Cardiac septum (tissue), 1 donor: ENCODE measurements at regions not wholly inside any gene's neighbourhood (a gene's known extent, or its start where the extent isn't known, plus 50 kb on each side); places are given as distances from the start of the nearest gene placed in this dataset.

Experiments used
- DNase-seq: peaks from one replicate; pipeline ENCODE4 v3.0.0-alpha.2; 2020; ENCODE audit warnings: low spot score
- intact Hi-C: fragments of 100-400 bp; cut with DNase I; formaldehyde crosslinking; loops from one replicate; pipeline ENCODE4 v1.14.0; 2022
- donor health status: DM: no; HTN: no; CAD: no.

GRCh38 chr3:76811418-76811817, 228.5 kb upstream of the ROBO2 start:
- DNase-seq = no peak
- intact Hi-C loops = no loop called here

GRCh38 chr3:76812649-76813242, 227.2 kb upstream of the ROBO2 start:
- no peak for DNase-seq
- intact Hi-C loops = no loop called here

DNA sequence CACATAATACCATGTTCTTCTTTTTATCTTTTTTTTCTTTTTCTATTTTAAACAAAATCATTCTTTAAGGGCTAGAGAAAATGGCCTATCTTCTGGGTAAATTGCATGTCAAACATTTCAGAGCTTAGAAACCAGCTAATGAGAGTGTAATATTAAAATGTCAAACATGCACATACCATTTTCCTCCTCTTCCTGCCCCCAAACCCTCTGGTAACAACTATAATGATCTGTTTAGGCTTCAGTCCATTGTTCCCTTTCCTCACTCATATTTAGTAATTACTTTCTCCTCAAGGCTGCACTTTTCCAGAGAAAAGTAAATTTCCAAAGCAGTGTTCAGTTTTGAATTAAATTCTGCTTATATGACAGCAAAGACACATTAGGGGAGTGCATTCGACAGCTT, 224.3 kb upstream of the ROBO2 start:
- DNase-seq = no peak

DNA sequence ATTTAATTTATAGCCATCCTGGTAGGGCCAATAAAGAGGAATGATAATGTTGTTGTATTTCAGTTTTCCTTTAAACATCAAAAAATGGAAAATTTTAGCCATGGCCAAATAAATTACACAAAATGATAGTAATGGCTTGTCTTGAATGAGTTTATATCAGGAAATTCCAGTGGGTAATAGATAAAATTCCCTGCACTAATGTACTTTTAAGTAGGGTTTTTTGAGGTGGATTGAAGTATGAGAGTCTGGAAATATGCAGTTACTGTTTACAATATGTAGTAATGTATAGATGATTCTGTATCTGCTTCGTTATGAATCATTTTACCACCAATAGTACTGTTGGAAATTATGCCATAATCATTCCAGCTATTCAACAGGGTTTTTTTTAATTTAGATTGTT, 219.4 kb upstream of the ROBO2 start:
- no peak for DNase-seq
- intact Hi-C loops = no loop called here

More for the DNA sequence above, 224.3 kb upstream of the ROBO2 start:
- intact Hi-C loops = no loop called here

GRCh38 chr3:76824658-76825240, 215.2 kb upstream of the ROBO2 start:
- no peak for DNase-seq
- intact Hi-C loops = no loop called here

DNA sequence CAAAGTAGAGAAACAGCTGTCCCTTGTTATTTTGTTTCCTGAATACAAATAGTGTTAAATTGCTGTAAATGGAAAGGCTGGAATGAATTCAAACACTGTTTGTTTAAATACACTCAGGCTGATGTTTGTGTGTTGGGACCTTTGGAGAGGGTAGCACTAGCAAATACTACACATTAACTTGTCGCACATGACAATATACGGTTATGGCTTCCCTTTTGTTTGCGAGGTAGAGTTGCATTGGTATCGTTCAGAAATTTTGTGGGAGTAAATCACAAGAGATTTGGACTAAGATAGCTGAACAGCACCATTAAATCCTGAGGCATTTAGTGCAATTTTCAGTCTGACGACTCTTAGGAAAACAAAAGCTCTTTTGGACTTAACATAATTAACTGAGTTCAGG, 213.0 kb upstream of the ROBO2 start:
- no peak for DNase-seq
- intact Hi-C loops = no loop called here

- intact Hi-C loops = no loop called here
- no peak for DNase-seq
These were observed 212.1 kb upstream of the ROBO2 start for GRCh38 chr3:76827701-76828226.

DNA sequence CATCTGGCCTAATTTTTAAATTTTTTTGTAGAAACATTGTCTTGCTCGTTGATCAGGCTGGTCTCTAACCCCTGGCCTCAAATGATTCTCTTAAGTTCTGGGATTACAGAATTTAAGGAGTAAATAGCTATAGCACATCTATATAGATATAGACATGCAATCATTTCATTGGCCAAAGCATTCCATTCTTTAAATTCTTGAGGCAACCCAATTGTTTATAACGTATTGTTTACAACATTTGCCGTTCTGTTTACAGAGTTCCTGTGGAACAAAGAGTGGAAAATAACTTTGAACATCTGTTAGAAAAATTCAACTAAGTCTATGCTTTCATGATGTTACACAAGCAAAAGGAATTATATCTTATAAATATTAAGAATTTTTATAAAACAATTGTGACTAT, 205.2 kb upstream of the ROBO2 start:
- DNase-seq = no peak
- intact Hi-C loops = no loop called here

DNA sequence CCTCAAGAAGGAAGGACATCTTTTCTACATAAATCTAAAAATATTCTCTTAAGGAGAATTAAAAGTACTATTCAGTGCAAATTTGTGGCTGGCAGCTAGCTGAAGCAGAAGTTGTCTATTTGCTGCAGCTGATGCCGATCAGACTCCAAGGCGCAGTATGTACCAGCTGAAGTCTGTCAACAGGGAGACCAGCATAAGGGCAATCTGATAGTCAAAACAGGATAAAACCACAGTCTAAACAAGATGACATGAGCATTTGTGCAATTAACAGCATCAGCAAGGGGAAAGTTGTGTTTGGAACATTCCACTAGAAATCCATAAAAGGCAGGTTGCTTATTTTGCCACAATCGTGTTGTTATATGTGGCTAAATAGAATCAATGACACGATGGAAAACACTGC, 198.2 kb upstream of the ROBO2 start:
- intact Hi-C loops = no loop called here

DNA sequence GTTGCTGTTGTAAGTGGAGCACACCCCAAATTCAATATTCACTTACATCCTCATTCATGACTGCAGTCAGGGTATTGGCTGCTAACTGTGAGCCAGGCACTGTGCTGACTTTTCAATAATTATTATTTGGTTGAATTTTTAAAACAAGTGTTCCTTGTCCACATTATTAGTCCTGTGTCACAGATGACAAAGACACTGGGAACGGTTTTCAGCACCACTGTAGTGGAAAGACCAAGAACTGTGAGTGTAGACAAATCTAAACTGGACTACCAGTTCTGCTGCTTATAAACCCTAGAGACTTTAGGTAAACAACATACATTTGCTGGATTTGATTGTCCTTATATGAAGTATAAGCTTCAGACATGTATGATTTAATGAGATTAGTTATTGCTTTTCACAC, 197.7 kb upstream of the ROBO2 start:
- DNase-seq = no peak
- intact Hi-C loops = no loop called here

More for the DNA sequence above, 198.2 kb upstream of the ROBO2 start:
- no peak for DNase-seq

DNA sequence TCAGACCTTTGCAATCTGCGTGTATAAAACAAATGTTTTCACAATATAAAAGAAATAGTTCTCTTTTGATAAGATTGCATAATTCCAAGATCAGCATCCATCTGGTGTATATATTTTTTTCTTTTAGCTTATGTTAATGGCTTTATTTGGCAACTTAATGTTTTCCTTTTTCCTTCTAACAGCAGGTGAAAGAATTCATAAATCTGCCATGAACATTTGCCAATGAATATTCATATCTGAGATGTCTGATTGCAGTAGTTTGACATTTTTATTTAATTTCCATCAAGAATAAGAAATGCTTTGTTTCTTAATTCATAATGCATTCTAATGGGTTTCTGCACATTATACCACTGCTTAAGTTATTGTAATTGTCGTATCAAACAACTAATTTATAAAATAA, 184.4 kb upstream of the ROBO2 start:
- no peak for DNase-seq

DNA sequence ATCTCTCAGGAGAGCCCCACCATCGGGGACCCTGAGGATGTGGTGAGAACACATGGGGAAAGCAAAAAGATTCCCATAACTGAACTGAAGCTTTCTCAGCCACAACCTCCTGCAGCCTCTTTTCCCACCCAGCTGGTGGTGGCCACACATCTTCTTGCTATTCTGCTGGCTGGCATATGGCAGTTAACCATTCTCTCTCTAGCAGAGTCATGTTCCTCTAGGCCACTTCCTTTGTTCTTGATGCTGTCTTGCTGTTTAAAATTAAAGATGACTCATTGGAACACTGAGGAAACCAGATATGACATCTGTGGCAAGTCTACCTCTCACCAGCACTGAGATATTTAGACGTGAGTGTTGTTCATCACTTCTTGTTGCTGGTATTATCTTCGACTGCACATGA, 180.3 kb upstream of the ROBO2 start:
- intact Hi-C loops = no loop called here

More for the DNA sequence above, 184.4 kb upstream of the ROBO2 start:
- intact Hi-C loops = no loop called here

DNA sequence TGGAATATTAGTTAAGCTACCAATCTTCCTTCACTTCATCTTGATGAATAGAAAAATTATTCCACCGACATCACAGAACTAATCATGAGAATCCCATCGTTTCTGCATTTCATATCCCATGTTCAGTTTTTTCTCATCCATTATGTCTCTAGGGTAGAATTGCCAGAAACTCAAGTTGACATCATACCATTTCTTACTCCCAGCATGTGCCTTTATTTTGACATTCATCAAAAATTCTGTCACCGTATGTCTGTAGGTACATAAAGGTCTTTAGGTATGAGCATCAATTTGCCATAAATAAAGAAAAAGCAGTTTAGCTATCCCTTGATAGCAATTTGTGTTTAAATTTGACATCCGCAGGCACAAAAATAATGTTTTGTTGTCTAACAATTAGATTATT, 175.5 kb upstream of the ROBO2 start:
- intact Hi-C loops = no loop called here
- no peak for DNase-seq

More for the DNA sequence above, 180.3 kb upstream of the ROBO2 start:
- DNase-seq = no peak

- no peak for DNase-seq
- intact Hi-C loops = no loop called here
These were observed 173.0 kb upstream of the ROBO2 start for GRCh38 chr3:76866729-76867408.

DNA sequence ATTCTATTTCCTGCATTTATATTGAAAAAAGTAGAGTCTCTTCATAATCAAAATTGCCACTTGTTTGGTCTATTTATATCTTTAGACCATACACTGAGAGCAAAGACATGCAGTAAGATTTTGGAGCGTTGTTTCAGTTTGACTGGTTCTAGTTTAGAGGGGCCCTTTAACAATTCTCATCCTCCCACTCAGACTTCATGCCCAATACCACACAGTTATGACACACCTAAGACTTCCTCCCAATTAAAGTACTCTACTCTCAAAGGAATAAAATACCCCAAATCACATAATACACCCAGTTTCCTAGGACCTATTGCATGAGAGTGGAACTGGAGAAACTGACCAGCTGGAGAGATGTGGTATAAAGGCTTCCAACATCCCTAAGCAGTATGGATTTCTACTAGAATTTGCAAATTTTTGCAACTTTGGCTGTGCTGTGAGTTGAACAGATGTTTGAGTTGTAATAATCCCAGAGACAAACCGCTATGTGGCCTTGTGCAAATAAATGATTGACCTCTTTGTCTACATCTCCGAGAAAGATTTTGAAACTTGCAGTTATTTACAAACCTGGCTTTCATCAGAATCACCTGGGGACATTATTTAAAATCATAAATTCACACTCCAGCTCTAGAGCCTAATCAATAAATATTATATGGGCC, 170.0 kb upstream of the ROBO2 start:
- no peak for DNase-seq
- intact Hi-C loops = no loop called here

DNA sequence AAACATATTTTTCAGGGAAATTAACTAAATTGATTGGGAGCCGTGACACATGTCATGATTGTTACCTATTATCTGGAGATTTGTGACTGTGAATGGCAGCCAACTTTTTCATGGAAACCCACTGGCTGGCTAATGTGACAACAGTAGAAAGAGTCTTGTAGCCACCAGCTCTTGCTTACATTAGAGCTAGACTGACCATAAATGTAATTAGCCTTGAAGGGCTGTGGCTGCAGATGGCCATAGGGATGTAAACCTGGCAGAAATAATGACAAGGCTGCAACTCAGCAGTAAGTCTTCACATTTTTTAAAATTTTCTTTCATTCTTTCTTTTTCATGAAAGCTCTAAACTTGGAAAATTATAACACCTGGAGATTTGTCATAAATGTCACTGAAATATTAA, 168.2 kb upstream of the ROBO2 start:
- DNase-seq = no peak
- intact Hi-C loops = no loop called here

DNA sequence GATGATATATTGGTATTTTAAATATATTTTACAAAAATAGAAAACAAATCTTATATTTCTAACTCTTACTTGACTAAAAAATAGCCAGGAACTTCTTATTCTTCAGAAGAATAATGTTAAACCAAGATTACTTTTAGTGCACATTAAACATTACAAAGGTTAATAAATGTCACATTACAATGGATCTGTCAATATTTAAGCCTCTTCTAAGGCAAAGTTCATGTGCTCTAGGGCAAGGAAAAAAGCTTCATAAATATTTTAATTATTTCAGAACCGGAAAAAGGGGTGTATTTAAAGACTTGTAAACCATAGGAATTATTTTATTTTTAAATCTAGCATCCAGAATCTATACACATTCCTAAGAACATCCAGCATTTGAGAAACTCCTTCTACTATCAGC, 166.9 kb upstream of the ROBO2 start:
- intact Hi-C loops = no loop called here
- DNase-seq = no peak

DNA sequence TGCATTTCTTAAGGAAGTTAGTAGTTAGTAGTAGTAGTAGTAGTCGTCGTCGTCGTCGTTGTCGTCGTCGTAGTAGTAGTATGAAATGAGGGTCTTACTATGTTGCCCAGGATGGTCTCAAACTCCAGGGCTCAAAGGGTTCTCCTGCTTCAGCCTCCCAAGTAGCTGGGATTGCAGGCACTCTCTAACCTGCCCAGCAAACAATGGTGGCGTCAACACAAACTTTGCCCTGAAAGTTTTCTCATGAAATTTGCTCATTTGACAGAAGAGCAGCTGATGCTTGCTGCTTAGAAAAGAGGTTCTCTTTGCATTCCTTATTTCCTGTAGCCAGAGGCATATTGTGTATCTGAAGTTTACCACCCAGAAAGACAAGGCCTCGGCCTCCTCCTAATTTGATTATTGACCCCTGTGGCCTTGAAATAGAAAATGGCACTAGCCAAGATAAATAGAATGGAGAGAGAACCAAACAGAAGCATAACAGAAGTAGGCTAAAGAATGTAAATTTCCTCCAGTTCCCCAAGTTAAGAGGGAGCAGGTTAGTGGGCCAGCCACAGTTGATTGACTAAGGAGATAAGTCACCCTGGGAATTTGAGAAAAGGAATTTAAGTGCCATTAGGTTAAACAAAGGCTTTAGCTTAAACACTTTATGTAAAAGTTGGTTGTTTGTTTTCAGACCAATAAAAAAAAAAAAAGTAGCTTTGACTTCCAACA, 166.2 kb upstream of the ROBO2 start:
- DNase-seq = no peak
- intact Hi-C loops = no loop called here

DNA sequence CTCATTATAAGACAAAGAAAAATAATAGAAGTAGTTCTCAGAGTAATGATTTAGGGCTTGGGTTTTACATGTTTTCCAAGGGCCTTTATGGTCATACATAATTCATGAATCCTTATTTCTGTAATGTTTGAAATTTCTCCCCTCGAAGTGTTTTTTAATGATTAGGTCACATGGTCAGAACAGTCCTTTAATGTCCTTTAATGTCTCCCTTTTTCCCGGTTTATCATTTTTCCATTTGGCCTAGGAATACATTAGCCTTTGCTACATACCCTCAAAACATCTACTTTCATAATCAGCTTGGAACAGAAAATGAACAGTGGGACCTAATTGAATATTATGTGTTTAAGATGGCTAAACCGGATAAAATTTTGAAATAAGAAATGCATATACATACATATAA, 159.9 kb upstream of the ROBO2 start:
- no peak for DNase-seq
- intact Hi-C loops = no loop called here
